ENCODE measurements at regions not wholly inside any gene's neighbourhood (a gene's known extent, or its start where the extent isn't known, plus 50 kb on each side); places are given as distances from the start of the nearest gene placed in this dataset.

DNA sequence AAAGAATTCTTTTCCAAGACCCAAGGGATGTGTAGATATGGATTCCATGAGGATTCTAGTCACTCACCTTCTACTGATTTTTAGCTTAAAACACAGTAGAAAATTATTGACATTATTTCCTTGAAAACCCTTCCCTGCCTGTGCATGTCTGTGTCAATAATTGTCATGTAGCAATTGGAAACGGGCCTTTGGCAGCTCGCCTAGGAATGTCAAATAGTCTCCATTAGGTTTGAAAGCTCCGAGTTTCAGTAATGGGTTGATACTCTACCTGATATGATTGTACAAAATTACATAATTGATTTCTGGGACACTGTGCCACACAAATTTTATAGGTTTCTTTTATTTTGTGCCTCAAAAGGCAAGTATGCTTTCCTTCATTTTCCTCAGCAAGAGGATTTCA, 515.2 kb upstream of the ARID1B start:
- TF ChIP-seq, protein P1, sequence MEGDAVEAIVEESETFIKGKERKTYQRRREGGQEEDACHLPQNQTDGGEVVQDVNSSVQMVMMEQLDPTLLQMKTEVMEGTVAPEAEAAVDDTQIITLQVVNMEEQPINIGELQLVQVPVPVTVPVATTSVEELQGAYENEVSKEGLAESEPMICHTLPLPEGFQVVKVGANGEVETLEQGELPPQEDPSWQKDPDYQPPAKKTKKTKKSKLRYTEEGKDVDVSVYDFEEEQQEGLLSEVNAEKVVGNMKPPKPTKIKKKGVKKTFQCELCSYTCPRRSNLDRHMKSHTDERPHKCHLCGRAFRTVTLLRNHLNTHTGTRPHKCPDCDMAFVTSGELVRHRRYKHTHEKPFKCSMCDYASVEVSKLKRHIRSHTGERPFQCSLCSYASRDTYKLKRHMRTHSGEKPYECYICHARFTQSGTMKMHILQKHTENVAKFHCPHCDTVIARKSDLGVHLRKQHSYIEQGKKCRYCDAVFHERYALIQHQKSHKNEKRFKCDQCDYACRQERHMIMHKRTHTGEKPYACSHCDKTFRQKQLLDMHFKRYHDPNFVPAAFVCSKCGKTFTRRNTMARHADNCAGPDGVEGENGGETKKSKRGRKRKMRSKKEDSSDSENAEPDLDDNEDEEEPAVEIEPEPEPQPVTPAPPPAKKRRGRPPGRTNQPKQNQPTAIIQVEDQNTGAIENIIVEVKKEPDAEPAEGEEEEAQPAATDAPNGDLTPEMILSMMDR (IDR thresholded peaks at IDR 0.05) = no peak
- no peak for TF ChIP-seq POLR2A (IDR thresholded peaks at IDR 0.05)
- WGBS (ENCODE audit: insufficient coverage, low coverage, low lambda C conversion rate, missing lambda C conversion rate) = 22% methylated on average over 3 of the region's 3 CpGs
- no peaks in the 10 kb centered on the region for H3K27me3 ChIP-seq

DNA sequence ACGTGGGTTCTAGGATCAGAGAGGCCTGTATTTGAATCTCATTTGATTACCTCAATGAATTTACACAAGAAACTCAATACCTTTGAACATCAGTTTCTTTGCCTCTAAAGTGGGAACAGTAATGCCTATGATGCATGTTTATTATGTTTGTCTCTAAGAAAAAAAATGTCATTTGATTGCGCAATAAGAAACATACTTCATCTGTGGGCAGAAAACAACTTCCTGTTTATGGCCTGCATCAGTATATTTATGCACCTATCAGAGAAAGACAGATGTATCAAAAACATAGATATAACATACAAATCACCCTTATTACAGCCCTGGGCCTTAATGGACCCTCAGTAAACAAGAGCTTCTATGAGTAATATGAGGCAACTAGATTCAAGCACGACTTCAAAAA, 516.4 kb upstream of the ARID1B start:
- no peaks in the 10 kb centered on the region for H3K27me3 ChIP-seq
- H3K36me3 ChIP-seq = no peaks in the 10 kb centered on the region
- no peak for ATAC-seq
- H3K4me3 ChIP-seq = no peak overlapping the region
- H3K4me1 ChIP-seq = no peaks in the 10 kb centered on the region
- H3K27ac ChIP-seq = no peak overlapping the region
- no peak for DNase-seq
- 64% methylated on average over 3 of the region's 3 CpGs for WGBS (ENCODE audit: insufficient coverage, low coverage, low lambda C conversion rate, missing lambda C conversion rate)
- H3K9me3 ChIP-seq = no peaks in the 10 kb centered on the region
- intact Hi-C loops (cut with DNase I) = no loop called here
- no peak for TF ChIP-seq POLR2A (IDR thresholded peaks at IDR 0.05)
- TF ChIP-seq, protein P1 (IDR thresholded peaks at IDR 0.05) = no peak

More for the DNA sequence above, 515.2 kb upstream of the ARID1B start:
- no peaks in the 10 kb centered on the region for H3K36me3 ChIP-seq
- DNase-seq (peak; percentile 59 to 78 (median 74)), ATAC-seq (peak; percentile 76 to 95 (median 80))
- no peak overlapping the region for H3K27ac ChIP-seq
- no peaks in the 10 kb centered on the region for H3K9me3 ChIP-seq
- intact Hi-C loops (cut with DNase I) = no loop called here
- H3K4me3 ChIP-seq = no peak overlapping the region
- H3K4me1 ChIP-seq = no peaks in the 10 kb centered on the region

DNA sequence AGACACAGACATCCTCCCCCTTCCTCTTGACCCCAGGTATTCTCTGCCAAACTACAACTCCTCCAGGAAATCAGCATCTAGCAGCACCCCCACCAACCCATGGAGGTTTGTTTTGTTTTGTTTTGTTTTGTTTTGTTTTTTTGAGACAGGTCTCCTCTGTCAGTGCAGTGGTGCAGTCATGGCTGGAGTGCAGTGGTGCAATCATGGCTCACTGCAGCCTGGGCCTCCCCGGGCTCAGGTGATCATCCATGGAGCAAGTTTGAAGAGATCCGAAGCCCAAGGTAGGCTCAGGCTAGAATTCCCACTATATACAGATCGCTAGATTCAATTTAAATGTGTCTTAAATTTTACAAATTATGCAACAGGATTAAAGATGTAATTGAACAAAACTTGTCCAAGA, 518.2 kb upstream of the ARID1B start:
- H3K36me3 ChIP-seq = no peaks in the 10 kb centered on the region
- intact Hi-C loops (cut with DNase I) = no loop called here
- DNase-seq = no peak
- H3K27ac ChIP-seq = no peak overlapping the region
- no peaks in the 10 kb centered on the region for H3K9me3 ChIP-seq
- TF ChIP-seq POLR2A (IDR thresholded peaks at IDR 0.05) = no peak
- TF ChIP-seq, protein P1 (IDR thresholded peaks at IDR 0.05) = no peak
- no peak overlapping the region for H3K4me3 ChIP-seq
- WGBS (ENCODE audit: insufficient coverage, low coverage, low lambda C conversion rate, missing lambda C conversion rate) = 60% methylated on average over 3 of the region's 3 CpGs
- no peak for ATAC-seq
- H3K27me3 ChIP-seq = no peaks in the 10 kb centered on the region
- no peaks in the 10 kb centered on the region for H3K4me1 ChIP-seq

DNA sequence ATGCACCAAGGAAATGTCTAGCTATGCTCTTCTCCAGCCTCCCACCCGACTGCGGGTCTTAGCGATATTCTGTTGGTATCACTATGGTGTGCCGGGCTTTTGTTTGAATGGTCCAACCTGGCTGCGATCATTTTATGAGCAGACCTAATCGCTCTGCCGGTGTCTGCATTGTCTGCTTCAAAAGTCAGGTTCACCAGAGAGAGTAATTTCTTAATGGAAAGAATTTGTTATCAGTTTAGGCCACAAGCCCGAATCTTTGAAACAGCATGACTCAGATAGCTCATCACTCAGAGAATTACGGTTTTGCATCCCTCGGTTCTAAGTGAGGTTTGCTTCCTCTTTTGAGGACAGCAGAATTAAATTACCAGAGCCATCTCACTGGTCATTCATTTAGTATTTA, 521.0 kb upstream of the ARID1B start:
- Histone ChIP-seq H3K36me3 (no peaks in the 10 kb centered on the region), H3K9me3 (no peaks in the 10 kb centered on the region), H3K4me3 (no peak overlapping the region), H3K4me1 (no peaks in the 10 kb centered on the region), H3K27me3 (no peaks in the 10 kb centered on the region), H3K27ac (no peak overlapping the region)
- intact Hi-C loops (cut with DNase I) = no loop called here
- WGBS (ENCODE audit: insufficient coverage, low coverage, low lambda C conversion rate, missing lambda C conversion rate) = 75% methylated on average over 10 of the region's 10 CpGs
- DNase-seq (no peak), ATAC-seq (no peak)
- TF ChIP-seq, protein P1 (IDR thresholded peaks at IDR 0.05) = no peak
- TF ChIP-seq POLR2A (IDR thresholded peaks at IDR 0.05) = no peak

DNA sequence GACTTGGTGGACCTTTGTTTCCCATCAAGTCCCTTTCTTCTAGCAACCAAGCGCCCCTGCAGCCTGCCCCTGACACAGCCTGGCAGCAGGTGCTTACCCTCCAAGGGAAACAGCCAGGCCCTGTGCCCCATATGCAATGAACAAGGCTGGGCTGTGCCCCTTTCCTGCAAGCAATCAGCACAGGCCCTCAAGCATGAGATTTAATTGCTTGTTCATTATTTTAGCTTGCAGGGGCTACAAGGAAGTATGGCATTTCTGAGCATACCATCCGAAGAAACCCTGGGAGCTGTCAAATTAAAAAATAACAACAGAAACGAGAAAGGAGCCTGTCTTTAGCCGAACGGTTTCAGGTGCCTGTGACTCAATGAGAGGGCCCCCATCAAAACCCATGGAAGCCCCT, 522.9 kb upstream of the ARID1B start:
- ATAC-seq = no peak
- Histone ChIP-seq H3K4me1 (no peaks in the 10 kb centered on the region), H3K27ac (no peak overlapping the region), H3K4me3 (no peak overlapping the region), H3K36me3 (no peaks in the 10 kb centered on the region), H3K27me3 (no peaks in the 10 kb centered on the region), H3K9me3 (no peaks in the 10 kb centered on the region)
- 56% methylated on average over 5 of the region's 5 CpGs for WGBS (ENCODE audit: insufficient coverage, low coverage, low lambda C conversion rate, missing lambda C conversion rate)
- intact Hi-C loops (cut with DNase I) = no loop called here
- no peak for DNase-seq
- TF ChIP-seq, protein P1 (IDR thresholded peaks at IDR 0.05) = no peak
- no peak for TF ChIP-seq POLR2A (IDR thresholded peaks at IDR 0.05)
